Kidney epithelial cell (primary cell): ENCODE measurements at regions not wholly inside any gene's neighbourhood (a gene's known extent, or its start where the extent isn't known, plus 50 kb on each side); places are given as distances from the start of the nearest gene placed in this dataset.
"Not testable (repeated sequence)": the region's sequence is repeated elsewhere in the genome, so short reads cannot be mapped to it uniquely, and the experiment has no call there.

Experiments
- DNase-seq: peaks from one replicate; pipeline ENCODE4 v3.0.0-alpha.2; 2010; ENCODE audit warnings: low read depth
- H3K27me3 ChIP-seq: 2 replicates; pipeline ENCODE4 v1.6.0; 2011; ENCODE audit warnings: low read length; ENCODE audit not compliant: control insufficient read depth, insufficient read depth
- H3K36me3 ChIP-seq: 2 replicates; pipeline ENCODE4 v1.5.1; 2011; ENCODE audit warnings: low read length; ENCODE audit not compliant: control insufficient read depth, insufficient read depth
- H3K4me3 ChIP-seq: 2 replicates; pipeline ENCODE4 v1.5.1; 2011; ENCODE audit warnings: low read depth, mild to moderate bottlenecking, control low read depth, low read length
- TF ChIP-seq, protein P1 (sequence below): IDR thresholded peaks from 2 replicates; pipeline ENCODE4 v1.5.1; 2011; ENCODE audit warnings: mild to moderate bottlenecking, moderate library complexity, low read length, control low read depth, inconsistent platforms; ENCODE audit not compliant: insufficient read depth, poor library complexity, severe bottlenecking

- H3K27me3 ChIP-seq: no peaks in the 10 kb centered on the region
- H3K36me3 ChIP-seq: no peaks in the 10 kb centered on the region
- no peak overlapping the region for H3K4me3 ChIP-seq
- TF ChIP-seq, protein P1, sequence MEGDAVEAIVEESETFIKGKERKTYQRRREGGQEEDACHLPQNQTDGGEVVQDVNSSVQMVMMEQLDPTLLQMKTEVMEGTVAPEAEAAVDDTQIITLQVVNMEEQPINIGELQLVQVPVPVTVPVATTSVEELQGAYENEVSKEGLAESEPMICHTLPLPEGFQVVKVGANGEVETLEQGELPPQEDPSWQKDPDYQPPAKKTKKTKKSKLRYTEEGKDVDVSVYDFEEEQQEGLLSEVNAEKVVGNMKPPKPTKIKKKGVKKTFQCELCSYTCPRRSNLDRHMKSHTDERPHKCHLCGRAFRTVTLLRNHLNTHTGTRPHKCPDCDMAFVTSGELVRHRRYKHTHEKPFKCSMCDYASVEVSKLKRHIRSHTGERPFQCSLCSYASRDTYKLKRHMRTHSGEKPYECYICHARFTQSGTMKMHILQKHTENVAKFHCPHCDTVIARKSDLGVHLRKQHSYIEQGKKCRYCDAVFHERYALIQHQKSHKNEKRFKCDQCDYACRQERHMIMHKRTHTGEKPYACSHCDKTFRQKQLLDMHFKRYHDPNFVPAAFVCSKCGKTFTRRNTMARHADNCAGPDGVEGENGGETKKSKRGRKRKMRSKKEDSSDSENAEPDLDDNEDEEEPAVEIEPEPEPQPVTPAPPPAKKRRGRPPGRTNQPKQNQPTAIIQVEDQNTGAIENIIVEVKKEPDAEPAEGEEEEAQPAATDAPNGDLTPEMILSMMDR: no peak
- DNase-seq: no peak
These were observed 330.0 kb upstream of the FOXK1 start for GRCh38 chr7:4352069-4352468.

DNA sequence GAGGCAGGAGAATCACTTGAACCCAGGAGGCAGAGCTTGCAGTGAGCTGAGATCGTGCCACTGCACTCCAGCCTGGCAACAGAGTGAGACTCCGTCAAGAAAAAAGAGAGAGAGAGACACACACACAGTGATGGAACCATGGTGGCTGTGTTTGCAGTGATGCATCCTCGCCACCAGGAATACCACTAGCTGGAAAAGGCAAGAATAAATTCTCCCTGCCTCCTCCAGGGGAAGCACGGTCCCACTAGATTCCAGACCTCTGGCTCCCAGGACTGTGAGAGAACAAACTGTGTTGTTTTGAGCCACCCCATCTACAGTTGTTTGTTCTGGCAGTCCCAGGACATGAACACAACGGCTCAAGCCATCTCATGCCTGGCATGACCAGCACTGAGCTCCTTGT, 320.3 kb upstream of the FOXK1 start:
- no peaks in the 10 kb centered on the region for H3K27me3 ChIP-seq
- no peak for DNase-seq
- H3K4me3 ChIP-seq: no peak overlapping the region
- no peaks in the 10 kb centered on the region for H3K36me3 ChIP-seq
- TF ChIP-seq, protein P1: no peak

- DNase-seq: no peak
- Histone ChIP-seq H3K27me3 (no peaks in the 10 kb centered on the region), H3K4me3 (no peak overlapping the region), H3K36me3 (no peaks in the 10 kb centered on the region)
- TF ChIP-seq, protein P1: no peak
These were observed 298.5 kb upstream of the FOXK1 start for GRCh38 chr7:4383584-4383983.

DNA sequence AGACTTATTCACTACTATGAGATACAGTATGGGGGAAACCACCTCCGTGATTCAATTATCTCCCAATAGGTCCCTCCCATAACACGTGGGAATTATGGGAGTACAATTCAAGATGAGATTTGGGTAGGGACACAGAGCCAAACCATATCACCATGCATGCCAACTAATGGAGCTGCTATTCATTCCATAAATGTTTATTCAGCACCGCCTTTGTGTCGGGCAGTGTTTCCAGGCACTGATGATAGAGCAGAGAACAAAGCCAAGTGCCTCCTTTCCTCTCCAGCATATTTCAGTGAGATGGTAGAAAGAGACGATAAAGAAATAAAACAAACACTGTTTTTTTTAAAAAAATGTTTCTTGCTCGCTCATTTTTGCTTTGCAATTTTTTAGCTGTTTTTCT, 295.9 kb upstream of the FOXK1 start:
- no peaks in the 10 kb centered on the region for H3K27me3 ChIP-seq
- no peaks in the 10 kb centered on the region for H3K36me3 ChIP-seq
- no peak for DNase-seq
- TF ChIP-seq, protein P1: no peak
- no peak overlapping the region for H3K4me3 ChIP-seq

DNA sequence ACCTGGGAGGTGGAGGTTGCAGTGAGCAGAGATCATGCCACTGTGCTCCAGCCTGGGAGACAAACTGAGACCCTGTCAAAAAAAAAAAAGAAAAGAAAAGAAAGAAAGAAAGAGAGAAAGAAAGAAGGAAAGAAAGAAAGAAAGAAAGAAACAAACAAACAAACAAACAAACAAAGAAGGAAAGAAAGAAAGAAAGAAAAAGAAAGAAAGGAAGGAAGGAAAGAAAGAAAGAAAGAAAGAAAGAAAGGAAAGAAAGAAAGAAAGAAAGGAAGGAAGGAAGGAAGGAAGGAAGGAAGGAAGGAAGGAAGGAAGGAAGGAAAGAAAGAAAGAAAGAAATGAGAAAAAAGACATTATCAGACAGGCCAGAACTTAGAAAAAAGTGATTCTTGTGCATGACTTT, 291.0 kb upstream of the FOXK1 start:
- H3K36me3 ChIP-seq, H3K4me3 ChIP-seq, H3K27me3 ChIP-seq, DNase-seq: not testable (repeated sequence)

- Histone ChIP-seq H3K27me3 (no peaks in the 10 kb centered on the region), H3K4me3 (no peak overlapping the region), H3K36me3 (no peaks in the 10 kb centered on the region)
- TF ChIP-seq, protein P1: no peak
- DNase-seq: no peak
These were observed 287.4 kb upstream of the FOXK1 start for GRCh38 chr7:4394736-4395135.
